H9 (cell line): ENCODE measurements at regions not wholly inside any gene's neighbourhood (a gene's known extent, or its start where the extent isn't known, plus 50 kb on each side); places are given as distances from the start of the nearest gene placed in this dataset.

Experiments used
- DNase-seq: peaks from one replicate; pipeline ENCODE4 v3.0.0-alpha.2; 2017
- H2AFZ ChIP-seq: one replicate; pipeline ENCODE4 v1.6.1; 2013; ENCODE audit warnings: mild to moderate bottlenecking, low read length, control low read depth, moderate library complexity
- H2AK5ac ChIP-seq: 2 replicates; pipeline ENCODE4 v1.6.1; 2013; ENCODE audit warnings: low read length, control low read depth, mixed read lengths; ENCODE audit not compliant: insufficient read length
- H2BK120ac ChIP-seq: one replicate; pipeline ENCODE4 v1.6.1; 2013; ENCODE audit warnings: low read depth, mild to moderate bottlenecking, low read length, control low read depth, inconsistent platforms; ENCODE audit not compliant: poor library complexity, severe bottlenecking
- H2BK12ac ChIP-seq: 2 replicates; pipeline ENCODE4 v1.6.1; 2013; ENCODE audit warnings: low read length, control low read depth, mixed read lengths, low read depth; ENCODE audit not compliant: insufficient read length
- H2BK15ac ChIP-seq: 2 replicates; pipeline ENCODE4 v1.6.1; 2013; ENCODE audit warnings: low read depth, low read length, control low read depth
- H2BK20ac ChIP-seq: one replicate; pipeline ENCODE4 v1.6.1; 2013; ENCODE audit warnings: low read depth, mild to moderate bottlenecking, low read length, control low read depth, inconsistent platforms; ENCODE audit not compliant: poor library complexity, severe bottlenecking
- H2BK5ac ChIP-seq: 2 replicates; pipeline ENCODE4 v1.6.1; 2013; ENCODE audit warnings: low read length, control low read depth, mixed read lengths; ENCODE audit not compliant: insufficient read length
- H3K14ac ChIP-seq: 2 replicates; pipeline ENCODE4 v1.6.1; 2013; ENCODE audit warnings: low read length, control low read depth; ENCODE audit not compliant: insufficient read depth
- H3K18ac ChIP-seq: 2 replicates; pipeline ENCODE4 v1.6.1; 2013; ENCODE audit warnings: low read depth, mild to moderate bottlenecking, mixed read lengths, low read length, control low read depth; ENCODE audit not compliant: insufficient read length
- H3K23ac ChIP-seq: 2 replicates; pipeline ENCODE4 v1.6.1; 2013; ENCODE audit warnings: low read length, control low read depth, mixed read lengths, low read depth; ENCODE audit not compliant: insufficient read length
- H3K23me2 ChIP-seq: 2 replicates; pipeline ENCODE4 v1.6.1; 2013; ENCODE audit warnings: low read depth, mild to moderate bottlenecking, mixed read lengths, low read length, control low read depth; ENCODE audit not compliant: insufficient read length, poor library complexity, severe bottlenecking
- H3K27ac ChIP-seq: 2 replicates; pipeline ENCODE4 v1.5.1; 2013; ENCODE audit warnings: low read length, control low read depth, mixed read lengths, low read depth; ENCODE audit not compliant: insufficient read length
- H3K27me3 ChIP-seq: 2 replicates; pipeline ENCODE4 v1.6.1; 2013; ENCODE audit warnings: low read length, control low read depth, inconsistent platforms; ENCODE audit not compliant: insufficient read depth
- H3K4ac ChIP-seq: 2 replicates; pipeline ENCODE4 v1.6.1; 2013; ENCODE audit warnings: low read depth, mild to moderate bottlenecking, control low read depth, inconsistent platforms, low read length, moderate library complexity
- H3K4me1 ChIP-seq: 2 replicates; pipeline ENCODE4 v1.6.1; 2013; ENCODE audit warnings: low read length, control low read depth, inconsistent platforms; ENCODE audit not compliant: insufficient read depth
- H3K4me2 ChIP-seq: 2 replicates; pipeline ENCODE4 v1.6.1; 2013; ENCODE audit warnings: low read length, control low read depth, mixed read lengths; ENCODE audit not compliant: insufficient read length, insufficient read depth
- H3K56ac ChIP-seq: 2 replicates; pipeline ENCODE4 v1.6.1; 2013; ENCODE audit warnings: low read depth, mild to moderate bottlenecking, mixed read lengths, low read length, control low read depth; ENCODE audit not compliant: insufficient read length
- H3K79me1 ChIP-seq: 2 replicates; pipeline ENCODE4 v1.6.1; 2013; ENCODE audit warnings: low read depth, mild to moderate bottlenecking, moderate library complexity, low read length, control low read depth, inconsistent platforms; ENCODE audit not compliant: insufficient read depth, poor library complexity, severe bottlenecking
- H3K79me2 ChIP-seq: 2 replicates; pipeline ENCODE4 v1.6.1; 2013; ENCODE audit warnings: low read length, control low read depth, inconsistent platforms; ENCODE audit not compliant: insufficient read depth
- H3K9ac ChIP-seq: 2 replicates; pipeline ENCODE4 v1.6.1; 2013; ENCODE audit warnings: low read length, control low read depth, mixed read lengths; ENCODE audit not compliant: insufficient read length; ENCODE audit errors: extremely low read depth
- H3K9me3 ChIP-seq: one replicate; pipeline ENCODE4 v1.6.1; 2013; ENCODE audit warnings: low read depth, low read length, inconsistent platforms; ENCODE audit not compliant: control insufficient read depth
- H3T11ph ChIP-seq: one replicate; pipeline ENCODE4 v1.6.1; 2013; ENCODE audit warnings: mild to moderate bottlenecking, low read length, control low read depth, inconsistent platforms
- H4K20me1 ChIP-seq: one replicate; pipeline ENCODE4 v1.6.1; 2013; ENCODE audit not compliant: control insufficient read depth, insufficient read length, insufficient read depth
- H4K5ac ChIP-seq: 2 replicates; pipeline ENCODE4 v1.6.1; 2013; ENCODE audit warnings: low read depth, mild to moderate bottlenecking, mixed read lengths, low read length, control low read depth; ENCODE audit not compliant: insufficient read length
- H4K8ac ChIP-seq: replicated peaks from 2 replicates; pipeline ENCODE4 v1.6.1; 2013; ENCODE audit warnings: low read length, control low read depth, mixed read lengths, low read depth; ENCODE audit not compliant: insufficient read length
- H4K91ac ChIP-seq: 2 replicates; pipeline ENCODE4 v1.6.1; 2013; ENCODE audit warnings: low read depth, mild to moderate bottlenecking, moderate library complexity, mixed read lengths, low read length, control low read depth; ENCODE audit not compliant: insufficient read length
- H3K27ac Mint-ChIP-seq, 3 experiments: 2 replicates in 2 of 3; 3 replicates in 1 of 3; pipeline ENCODE4 v1.8.0; 2020 to 2021; ENCODE audit warnings: mixed read lengths in 3 of 3, mild to moderate bottlenecking in 1 of 3, moderate library complexity in 1 of 3
- H3K27me3 Mint-ChIP-seq: 2 replicates; pipeline ENCODE4 v1.8.0; 2021; ENCODE audit warnings: low read depth, mild to moderate bottlenecking, moderate library complexity, mixed read lengths
- H3K36me3 Mint-ChIP-seq, 3 experiments: 2 replicates in 2 of 3; 3 replicates in 1 of 3; pipeline ENCODE4 v1.8.0; 2020 to 2021; ENCODE audit warnings: low read depth in 3 of 3, mixed read lengths in 3 of 3; ENCODE audit not compliant: insufficient read depth in 1 of 3
- H3K4me1 Mint-ChIP-seq, 2 experiments: 2 replicates each; pipeline ENCODE4 v1.8.0; 2020; ENCODE audit warnings: mixed read lengths in 2 of 2
- H3K4me3 Mint-ChIP-seq, 2 experiments: 2 replicates in 1 of 2; 3 replicates in 1 of 2; pipeline ENCODE4 v1.8.0; 2020 to 2021; ENCODE audit warnings: mild to moderate bottlenecking in 2 of 2, mixed read lengths in 2 of 2, moderate library complexity in 1 of 2
- H3K9me3 Mint-ChIP-seq, 2 experiments: 2 replicates in 1 of 2; 3 replicates in 1 of 2; pipeline ENCODE4 v1.8.0; 2020; ENCODE audit warnings: mild to moderate bottlenecking in 2 of 2, mixed read lengths in 2 of 2, moderate library complexity in 1 of 2
- CTCF ChIP-seq: fragments of 200-600 bp; sonication (generic); conservative IDR thresholded peaks from 3 replicates; pipeline ENCODE4 v1.8.0; 2021; ENCODE audit warnings: antibody characterized with exemption, mild to moderate bottlenecking
- WGBS: extraction: QIAGEN DNeasy Blood & Tissue Kit; methylation state at CpG from one replicate; pipeline ENCODE4 v1.1.7; 2013; ENCODE audit warnings: missing lambda C conversion rate, low lambda C conversion rate, mixed read lengths; ENCODE audit not compliant: insufficient read length; ENCODE audit errors: extremely low coverage; 5-methylcytosine and 5-hydroxymethylcytosine counted together

GRCh38 chr7:26482927-26483326 is 191.3 kb downstream of the SNX10 start:
- H2BK12ac ChIP-seq: no peak overlapping the region
- no peaks in the 10 kb centered on the region for H3K23me2 ChIP-seq
- DNase-seq: no peak
- H2BK120ac ChIP-seq: no peak overlapping the region
- Mint-ChIP-seq H3K4me3 (no peak overlapping the region), H3K27me3 (peaks cover 41% of the 10 kb centered on the region), H3K4me1 (peaks cover 11 to 13% of the 10 kb centered on the region in 2 experiments; a peak in 3 of 4 replicates), H3K9me3 (peaks cover 0 to 4% of the 10 kb centered on the region in 2 experiments; a peak in 2 of 5 replicates), H3K36me3 (no peaks in the 10 kb centered on the region; a peak in 1 of 7 replicates), H3K27ac (no peak overlapping the region)
- H3K79me1 ChIP-seq: no peaks in the 10 kb centered on the region
- H3K18ac ChIP-seq: no peak overlapping the region
- H2AK5ac ChIP-seq: no peak overlapping the region
- no peak overlapping the region for H3K27ac ChIP-seq
- no peak overlapping the region for H3K4me2 ChIP-seq
- no peaks in the 10 kb centered on the region for H3K9me3 ChIP-seq
- H4K5ac ChIP-seq: no peak overlapping the region
- H2BK20ac ChIP-seq: no peak overlapping the region
- no peak overlapping the region for H3T11ph ChIP-seq
- H4K91ac ChIP-seq: no peak overlapping the region
- no peaks in the 10 kb centered on the region; the same call in 1 of the 2 replicates for H3K27me3 ChIP-seq
- WGBS: no CpG with 5 or more reads among the region's 3 CpGs
- no peak overlapping the region for H3K56ac ChIP-seq
- H4K8ac ChIP-seq: no peak overlapping the region
- no peak overlapping the region for H2AFZ ChIP-seq
- TF ChIP-seq CTCF: no peak
- no peaks in the 10 kb centered on the region for H4K20me1 ChIP-seq
- H3K14ac ChIP-seq: no peak overlapping the region
- no peak overlapping the region for H3K4ac ChIP-seq
- H2BK5ac ChIP-seq: no peak overlapping the region
- no peaks in the 10 kb centered on the region for H3K4me1 ChIP-seq
- no peak overlapping the region for H3K23ac ChIP-seq
- H3K79me2 ChIP-seq: no peaks in the 10 kb centered on the region
- H2BK15ac ChIP-seq: no peak overlapping the region
- no peak overlapping the region for H3K9ac ChIP-seq
